ENCODE measurements at regions not wholly inside any gene's neighbourhood (a gene's known extent, or its start where the extent isn't known, plus 50 kb on each side); places are given as distances from the start of the nearest gene placed in this dataset.

- no peak for TF ChIP-seq ZNF543 (CRISPR knock-in tag; IDR thresholded peaks at IDR 0.05)
- no peak for TF ChIP-seq GZF1 (CRISPR knock-in tag; IDR thresholded peaks at IDR 0.05)
These were observed 101.3 kb upstream of the ARHGAP28 start (continued) for GRCh38 chr18:6628187-6628586.

- TF ChIP-seq GATAD2A (CRISPR knock-in tag; IDR thresholded peaks at IDR 0.05) (no peak), ZBTB20 (CRISPR knock-in tag; IDR thresholded peaks at IDR 0.05; ENCODE audit: borderline replicate concordance, low read depth) (no peak), MXD1 (CRISPR knock-in tag; IDR thresholded peaks at IDR 0.05) (no peak), KLF6 (CRISPR knock-in tag; IDR thresholded peaks at IDR 0.05) (no peak), EHMT2 (IDR thresholded peaks at IDR 0.05; ENCODE audit: borderline replicate concordance, low read depth, low read length) (no peak), TBX3 (IDR thresholded peaks at IDR 0.05; ENCODE audit: borderline replicate concordance) (no peak), ATF6 (CRISPR knock-in tag; conservative IDR thresholded peaks at IDR 0.05) (no peak), FOSL1 (CRISPR knock-in tag; IDR thresholded peaks at IDR 0.05; ENCODE audit: borderline replicate concordance) (no peak), PRMT3 (CRISPR knock-in tag; IDR thresholded peaks at IDR 0.05; ENCODE audit: borderline replicate concordance, low read depth) (no peak), NFKBIZ (CRISPR knock-in tag; IDR thresholded peaks at IDR 0.05) (no peak)
- ATAC-seq (no peak), DNase-seq (ENCODE audit: low spot score) (no peak), FAIRE-seq (no peak)
- no peak overlapping the region for H3K4me3 ChIP-seq (replicated peaks in 1 of 3; ENCODE audit: insufficient read depth in 1 of 3, low read depth in 2 of 3, low read length in 3 of 3)
- in situ Hi-C loops (cut with HindIII; ENCODE audit: extremely low pct_ligation_motif_present, low pct_unique_long_range_greater_than_20kb) (no loop called here), intact Hi-C loops (cut with micrococcal nuclease; ENCODE audit: unreplicated experiment) (no loop called here)
- no peak overlapping the region for H3K27ac ChIP-seq (ENCODE audit: extremely low read length, insufficient read depth, low read length)
- WGBS (ENCODE audit: low lambda C conversion rate) = 2% methylated on average over 5 of the region's 5 CpGs
- H3K36me3 ChIP-seq (replicated peaks in 1 of 2; ENCODE audit: control insufficient read depth in 1 of 2, insufficient read depth in 2 of 2, low read length in 2 of 2) = no peaks in the 10 kb centered on the region
- no peaks in the 10 kb centered on the region for H4K20me1 ChIP-seq (ENCODE audit: insufficient read depth, low read length)
- H3K4me2 ChIP-seq (ENCODE audit: low read depth, low read length) = no peak overlapping the region
- CTCF ChIA-PET (ENCODE audit: low intra/inter-chr PET ratio, low total read pairs) = no interaction called here
- peaks cover 0 to 9% of the 10 kb centered on the region in 2 experiments; a peak in 2 of 5 replicates for H3K27me3 ChIP-seq (ENCODE audit: control insufficient read depth in 1 of 2, insufficient read depth in 2 of 2, low read length in 2 of 2)
- no peak overlapping the region for H3K9ac ChIP-seq (ENCODE audit: insufficient read depth, low read depth, low read length)
- no peaks in the 10 kb centered on the region for H3K4me1 ChIP-seq (ENCODE audit: insufficient read depth, low read length)
- H2AFZ ChIP-seq (ENCODE audit: low read length) = no peak overlapping the region
- no TSS peak for BruUV-seq (replicated peaks)
- POLR2A ChIA-PET = no interaction called here
- no peaks in the 10 kb centered on the region for H3K9me3 ChIP-seq (ENCODE audit: low read length)
- H3K79me2 ChIP-seq (ENCODE audit: insufficient read depth, low read length) = no peaks in the 10 kb centered on the region
These were observed 99.8 kb upstream of the ARHGAP28 start for GRCh38 chr18:6629635-6630140.
